HL-60 (cell line): ENCODE measurements at regions not wholly inside any gene's neighbourhood (a gene's known extent, or its start where the extent isn't known, plus 50 kb on each side); places are given as distances from the start of the nearest gene placed in this dataset.

Experiments used
- GABPA ChIP-seq: IDR thresholded peaks from 2 replicates; pipeline ENCODE4 v1.6.1; 2012; ENCODE audit warnings: low read depth
- POLR2AphosphoS5 ChIP-seq: IDR thresholded peaks from 2 replicates; pipeline ENCODE4 v1.6.1; 2012; ENCODE audit warnings: low read depth
- SPI1 ChIP-seq: IDR thresholded peaks from 2 replicates; pipeline ENCODE4 v1.6.1; 2012; ENCODE audit warnings: low read depth, mild to moderate bottlenecking, borderline replicate concordance
- TF ChIP-seq, protein P1 (sequence below): IDR thresholded peaks from one replicate; pipeline ENCODE4 v1.5.1; 2011; ENCODE audit warnings: low read length, control low read depth, inconsistent platforms; ENCODE audit not compliant: insufficient read depth
- TF ChIP-seq, protein P2 (sequence below): IDR thresholded peaks from 2 replicates; pipeline ENCODE4 v1.6.1; 2012; ENCODE audit warnings: low read depth; ENCODE audit not compliant: insufficient replicate concordance

DNA sequence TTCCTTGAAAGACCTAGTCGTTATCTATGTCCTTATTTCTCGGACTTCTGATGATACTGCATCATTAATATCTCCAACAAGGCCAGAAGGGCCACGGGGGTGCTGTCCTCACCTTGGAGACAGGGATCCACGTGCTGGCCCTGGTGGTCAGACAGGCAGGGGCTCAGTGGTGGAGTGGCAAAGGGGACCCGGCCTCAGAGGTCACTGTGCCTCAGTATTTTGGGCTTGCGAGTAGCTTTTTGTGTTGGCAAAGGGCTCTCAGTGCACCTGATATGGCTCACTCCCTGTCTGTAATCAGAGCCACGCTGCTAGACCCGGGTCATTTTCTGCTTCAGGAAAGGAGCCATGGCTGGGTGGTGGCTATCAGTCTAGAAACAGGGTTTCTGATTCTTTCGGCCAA is 135.1 kb downstream of the GADD45G start:
- TF ChIP-seq, protein P1, sequence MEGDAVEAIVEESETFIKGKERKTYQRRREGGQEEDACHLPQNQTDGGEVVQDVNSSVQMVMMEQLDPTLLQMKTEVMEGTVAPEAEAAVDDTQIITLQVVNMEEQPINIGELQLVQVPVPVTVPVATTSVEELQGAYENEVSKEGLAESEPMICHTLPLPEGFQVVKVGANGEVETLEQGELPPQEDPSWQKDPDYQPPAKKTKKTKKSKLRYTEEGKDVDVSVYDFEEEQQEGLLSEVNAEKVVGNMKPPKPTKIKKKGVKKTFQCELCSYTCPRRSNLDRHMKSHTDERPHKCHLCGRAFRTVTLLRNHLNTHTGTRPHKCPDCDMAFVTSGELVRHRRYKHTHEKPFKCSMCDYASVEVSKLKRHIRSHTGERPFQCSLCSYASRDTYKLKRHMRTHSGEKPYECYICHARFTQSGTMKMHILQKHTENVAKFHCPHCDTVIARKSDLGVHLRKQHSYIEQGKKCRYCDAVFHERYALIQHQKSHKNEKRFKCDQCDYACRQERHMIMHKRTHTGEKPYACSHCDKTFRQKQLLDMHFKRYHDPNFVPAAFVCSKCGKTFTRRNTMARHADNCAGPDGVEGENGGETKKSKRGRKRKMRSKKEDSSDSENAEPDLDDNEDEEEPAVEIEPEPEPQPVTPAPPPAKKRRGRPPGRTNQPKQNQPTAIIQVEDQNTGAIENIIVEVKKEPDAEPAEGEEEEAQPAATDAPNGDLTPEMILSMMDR = no peak
- TF ChIP-seq POLR2AphosphoS5 (no peak), GABPA (no peak), SPI1 (no peak)
- TF ChIP-seq, protein P2, sequence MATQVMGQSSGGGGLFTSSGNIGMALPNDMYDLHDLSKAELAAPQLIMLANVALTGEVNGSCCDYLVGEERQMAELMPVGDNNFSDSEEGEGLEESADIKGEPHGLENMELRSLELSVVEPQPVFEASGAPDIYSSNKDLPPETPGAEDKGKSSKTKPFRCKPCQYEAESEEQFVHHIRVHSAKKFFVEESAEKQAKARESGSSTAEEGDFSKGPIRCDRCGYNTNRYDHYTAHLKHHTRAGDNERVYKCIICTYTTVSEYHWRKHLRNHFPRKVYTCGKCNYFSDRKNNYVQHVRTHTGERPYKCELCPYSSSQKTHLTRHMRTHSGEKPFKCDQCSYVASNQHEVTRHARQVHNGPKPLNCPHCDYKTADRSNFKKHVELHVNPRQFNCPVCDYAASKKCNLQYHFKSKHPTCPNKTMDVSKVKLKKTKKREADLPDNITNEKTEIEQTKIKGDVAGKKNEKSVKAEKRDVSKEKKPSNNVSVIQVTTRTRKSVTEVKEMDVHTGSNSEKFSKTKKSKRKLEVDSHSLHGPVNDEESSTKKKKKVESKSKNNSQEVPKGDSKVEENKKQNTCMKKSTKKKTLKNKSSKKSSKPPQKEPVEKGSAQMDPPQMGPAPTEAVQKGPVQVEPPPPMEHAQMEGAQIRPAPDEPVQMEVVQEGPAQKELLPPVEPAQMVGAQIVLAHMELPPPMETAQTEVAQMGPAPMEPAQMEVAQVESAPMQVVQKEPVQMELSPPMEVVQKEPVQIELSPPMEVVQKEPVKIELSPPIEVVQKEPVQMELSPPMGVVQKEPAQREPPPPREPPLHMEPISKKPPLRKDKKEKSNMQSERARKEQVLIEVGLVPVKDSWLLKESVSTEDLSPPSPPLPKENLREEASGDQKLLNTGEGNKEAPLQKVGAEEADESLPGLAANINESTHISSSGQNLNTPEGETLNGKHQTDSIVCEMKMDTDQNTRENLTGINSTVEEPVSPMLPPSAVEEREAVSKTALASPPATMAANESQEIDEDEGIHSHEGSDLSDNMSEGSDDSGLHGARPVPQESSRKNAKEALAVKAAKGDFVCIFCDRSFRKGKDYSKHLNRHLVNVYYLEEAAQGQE = no peak
